AG08395 (cell line): ENCODE measurements at regions not wholly inside any gene's neighbourhood (a gene's known extent, or its start where the extent isn't known, plus 50 kb on each side); places are given as distances from the start of the nearest gene placed in this dataset.
A peak's percentile ranks its signal among the peaks of the same experiment; 100 is the strongest.
"Not testable (repeated sequence)": the region's sequence is repeated elsewhere in the genome, so short reads cannot be mapped to it uniquely, and the experiment has no call there.

Experiments
- DNase-seq: peaks from one replicate; pipeline ENCODE4 v3.0.0; 2012; ENCODE audit warnings: mixed read lengths, low spot score

- peak; percentile 13 for DNase-seq
Measured at GRCh38 chr10:128178302-128178958, 52.2 kb upstream of the MKI67 start.

GRCh38 chr10:128180843-128181242, 54.6 kb upstream of the MKI67 start:
- no peak for DNase-seq

- DNase-seq = no peak
Measured at GRCh38 chr10:128185627-128186026, 59.4 kb upstream of the MKI67 start.

GRCh38 chr10:128186959-128187787, 61.0 kb upstream of the MKI67 start:
- no peak for DNase-seq

- DNase-seq = no peak
Measured at GRCh38 chr10:128187788-128188185, 61.6 kb upstream of the MKI67 start.

- DNase-seq = no peak
Measured at GRCh38 chr10:128189176-128189575, 63.0 kb upstream of the MKI67 start.

- no peak for DNase-seq
Measured at GRCh38 chr10:128191847-128192246, 65.6 kb upstream of the MKI67 start.

GRCh38 chr10:128201826-128202225, 75.6 kb upstream of the MKI67 start:
- DNase-seq = not testable (repeated sequence)

- DNase-seq = no peak
Measured at GRCh38 chr10:128203028-128203427, 76.8 kb upstream of the MKI67 start.

- not testable (repeated sequence) for DNase-seq
Measured at GRCh38 chr10:128205591-128205990, 79.4 kb upstream of the MKI67 start.

- DNase-seq = no peak
Measured at GRCh38 chr10:128206676-128207075, 80.5 kb upstream of the MKI67 start.

GRCh38 chr10:128209862-128210214, 83.6 kb upstream of the MKI67 start:
- DNase-seq = no peak

- DNase-seq = peak; percentile 74
Measured at GRCh38 chr10:128210215-128211063, 84.2 kb upstream of the MKI67 start.

- DNase-seq = no peak
Measured at GRCh38 chr10:128211064-128211504, 84.9 kb upstream of the MKI67 start.

- DNase-seq = peak; percentile 89
Measured at GRCh38 chr10:128211953-128212727, 85.9 kb upstream of the MKI67 start.

GRCh38 chr10:128213156-128213555, 86.9 kb upstream of the MKI67 start:
- DNase-seq = no peak

GRCh38 chr10:128215733-128216132, 89.5 kb upstream of the MKI67 start:
- DNase-seq = no peak

- no peak for DNase-seq
Measured at GRCh38 chr10:128217136-128217535, 90.9 kb upstream of the MKI67 start.

- no peak for DNase-seq
Measured at GRCh38 chr10:128218161-128218560, 91.9 kb upstream of the MKI67 start.

- DNase-seq = no peak
Measured at GRCh38 chr10:128219295-128219694, 93.1 kb upstream of the MKI67 start.

- no peak for DNase-seq
Measured at GRCh38 chr10:128220021-128220420, 93.8 kb upstream of the MKI67 start.

GRCh38 chr10:128221117-128221516, 94.9 kb upstream of the MKI67 start:
- DNase-seq = no peak
